ENCODE measurements at regions not wholly inside any gene's neighbourhood (a gene's known extent, or its start where the extent isn't known, plus 50 kb on each side); places are given as distances from the start of the nearest gene placed in this dataset.

GRCh38 chr5:135120951-135121350 lies 86.9 kb upstream of the PITX1 start:
- DNase-seq (ENCODE audit: low read depth, low spot score) (no peak), FAIRE-seq (no peak), ATAC-seq (no peak)
- no peak overlapping the region for H3K4me2 ChIP-seq (ENCODE audit: control insufficient read depth, insufficient read depth)
- H3K27ac ChIP-seq (ENCODE audit: control insufficient read depth, insufficient read depth) = no peak overlapping the region
- peaks cover 3 to 4% of the 10 kb centered on the region in 2 experiments; a peak in 3 of 4 replicates for H3K27me3 ChIP-seq (replicated peaks in 1 of 2; ENCODE audit: control insufficient read depth in 2 of 2, insufficient read depth in 2 of 2, low read length in 1 of 2)
- intact Hi-C loops (cut with micrococcal nuclease; ENCODE audit: unreplicated experiment) (no loop called here), in situ Hi-C loops (cut with MboI) (no loop called here)
- WGBS (ENCODE audit: insufficient coverage, insufficient replicate concordance, low lambda C conversion rate, missing lambda C conversion rate) = 54% methylated on average over 8 of the region's 8 CpGs
- no peaks in the 10 kb centered on the region for H4K20me1 ChIP-seq (ENCODE audit: control insufficient read depth, insufficient read depth)
- no peaks in the 10 kb centered on the region for H3K4me1 ChIP-seq (ENCODE audit: control insufficient read depth, insufficient read depth, low read length)
- H3K9ac ChIP-seq (ENCODE audit: control insufficient read depth, insufficient read depth, low read length) = no peak overlapping the region
- ChIA-PET RAD21 (ENCODE audit: unreplicated experiment) (no interaction called here), SMC1A (ENCODE audit: uncharacterized antibody, unreplicated experiment) (no interaction called here), POLR2A (no interaction called here), CTCF (no interaction called here)
- H2AFZ ChIP-seq (ENCODE audit: control insufficient read depth, low read depth, low read length) = no peak overlapping the region
- no peak overlapping the region for H3K4me3 ChIP-seq
- H3K9me3 ChIP-seq (replicated peaks; ENCODE audit: control insufficient read depth, insufficient read depth, low read length) = no peaks in the 10 kb centered on the region
- H3K79me2 ChIP-seq (ENCODE audit: control insufficient read depth, insufficient read depth, low read length) = no peaks in the 10 kb centered on the region
- H3K36me3 ChIP-seq (ENCODE audit: control insufficient read depth in 2 of 2, insufficient read depth in 2 of 2, low read length in 1 of 2) = no peaks in the 10 kb centered on the region
- TF ChIP-seq SMAD5 (IDR thresholded peaks at IDR 0.05; ENCODE audit: low read depth) = no peak
- BruUV-seq (replicated peaks) = no TSS peak

- Histone ChIP-seq H3K27ac (ENCODE audit: control insufficient read depth, insufficient read depth) (no peak overlapping the region), H3K4me2 (ENCODE audit: control insufficient read depth, insufficient read depth) (no peak overlapping the region), H3K4me3 (no peak overlapping the region), H3K79me2 (ENCODE audit: control insufficient read depth, insufficient read depth, low read length) (no peaks in the 10 kb centered on the region), H3K27me3 (replicated peaks in 1 of 2; ENCODE audit: control insufficient read depth in 2 of 2, insufficient read depth in 2 of 2, low read length in 1 of 2) (peaks cover 0 to 4% of the 10 kb centered on the region in 2 experiments; a peak in 2 of 4 replicates), H2AFZ (ENCODE audit: control insufficient read depth, low read depth, low read length) (no peak overlapping the region), H4K20me1 (ENCODE audit: control insufficient read depth, insufficient read depth) (no peaks in the 10 kb centered on the region), H3K9me3 (replicated peaks; ENCODE audit: control insufficient read depth, insufficient read depth, low read length) (no peaks in the 10 kb centered on the region), H3K4me1 (ENCODE audit: control insufficient read depth, insufficient read depth, low read length) (no peaks in the 10 kb centered on the region), H3K9ac (ENCODE audit: control insufficient read depth, insufficient read depth, low read length) (no peak overlapping the region), H3K36me3 (ENCODE audit: control insufficient read depth in 2 of 2, insufficient read depth in 2 of 2, low read length in 1 of 2) (no peaks in the 10 kb centered on the region)
- in situ Hi-C loops (cut with MboI) (no loop called here), intact Hi-C loops (cut with micrococcal nuclease; ENCODE audit: unreplicated experiment) (no loop called here)
- no peak for DNase-seq (ENCODE audit: low read depth, low spot score)
- 27% methylated on average over 6 of the region's 6 CpGs for WGBS (ENCODE audit: insufficient coverage, insufficient replicate concordance, low lambda C conversion rate, missing lambda C conversion rate)
- RAD21 ChIA-PET (ENCODE audit: unreplicated experiment) = no interaction called here
- SMC1A ChIA-PET (ENCODE audit: uncharacterized antibody, unreplicated experiment) = interaction anchor here (0.5 kb wide), 1 partner anchor 531 kb away, joined by 3 read pairs; no protein-coding TSS in a partner anchor
- CTCF ChIA-PET = no interaction called here
- FAIRE-seq = no peak
- BruUV-seq (replicated peaks) = no TSS peak
- POLR2A ChIA-PET = no interaction called here
- no peak for ATAC-seq
- TF ChIP-seq BACH1 (IDR thresholded peaks at IDR 0.05; ENCODE audit: borderline replicate concordance) (no peak), FOS (IDR thresholded peaks at IDR 0.05; ENCODE audit: borderline replicate concordance, extremely low read depth, insufficient read length) (no peak), KLF5 (IDR thresholded peaks at IDR 0.05; ENCODE audit: partially characterized antibody) (no peak), CHD1 (IDR thresholded peaks at IDR 0.05; ENCODE audit: low read depth, low read length) (no peak), ASH2L (IDR thresholded peaks at IDR 0.05; ENCODE audit: borderline replicate concordance, low read depth) (no peak), MEF2A (IDR thresholded peaks at IDR 0.05; ENCODE audit: insufficient read depth, low read depth, low read length) (no peak), GABPA (IDR thresholded peaks at IDR 0.05; ENCODE audit: low read depth) (no peak), EED (IDR thresholded peaks at IDR 0.05; ENCODE audit: low read depth) (no peak), IKZF2 (IDR thresholded peaks at IDR 0.05) (no peak), YY1 (IDR thresholded peaks at IDR 0.05; ENCODE audit: low read depth, low read length) (no peak), JUNB (IDR thresholded peaks at IDR 0.05) (no peak), TAF1 (IDR thresholded peaks at IDR 0.05; ENCODE audit: borderline replicate concordance, low read depth, low read length) (no peak), TCF12 (IDR thresholded peaks at IDR 0.05; ENCODE audit: low read depth, low read length) (no peak), BMI1 (IDR thresholded peaks at IDR 0.05; ENCODE audit: borderline replicate concordance) (no peak), PRDM15 (CRISPR knock-in tag; IDR thresholded peaks at IDR 0.05) (no peak), CREB1 (IDR thresholded peaks at IDR 0.05; ENCODE audit: low read depth) (no peak)
These were observed 85.5 kb upstream of the PITX1 start for GRCh38 chr5:135119481-135119880.
